ENCODE measurements at regions not wholly inside any gene's neighbourhood (a gene's known extent, or its start where the extent isn't known, plus 50 kb on each side); places are given as distances from the start of the nearest gene placed in this dataset.
A peak's percentile ranks its signal among the peaks of the same experiment; 100 is the strongest.

GRCh38 chr5:145708169-145708568 is 127.0 kb downstream of the PRELID2 start:
- DNase-seq, result no peak

DNA sequence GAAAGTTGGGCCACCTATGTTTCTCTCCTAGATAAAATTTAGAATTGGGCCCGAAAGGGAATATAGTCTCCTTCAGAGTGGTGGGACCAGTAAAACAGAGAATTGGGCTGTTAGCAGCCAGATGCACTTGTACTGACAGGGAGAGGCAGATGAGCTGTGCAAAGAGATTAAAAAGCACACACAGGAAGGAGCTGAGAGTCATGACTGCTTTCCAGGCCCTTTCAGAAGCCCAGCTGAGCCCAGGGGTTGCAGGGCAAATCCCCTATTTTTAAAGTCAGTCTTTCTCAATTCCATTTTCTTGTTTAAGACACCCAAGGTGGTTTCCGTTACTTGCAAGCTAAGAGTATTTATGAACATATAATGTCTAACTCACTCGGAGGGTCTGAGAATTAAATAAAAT is 130.4 kb downstream of the PRELID2 start:
- DNase-seq, result no peak

DNA sequence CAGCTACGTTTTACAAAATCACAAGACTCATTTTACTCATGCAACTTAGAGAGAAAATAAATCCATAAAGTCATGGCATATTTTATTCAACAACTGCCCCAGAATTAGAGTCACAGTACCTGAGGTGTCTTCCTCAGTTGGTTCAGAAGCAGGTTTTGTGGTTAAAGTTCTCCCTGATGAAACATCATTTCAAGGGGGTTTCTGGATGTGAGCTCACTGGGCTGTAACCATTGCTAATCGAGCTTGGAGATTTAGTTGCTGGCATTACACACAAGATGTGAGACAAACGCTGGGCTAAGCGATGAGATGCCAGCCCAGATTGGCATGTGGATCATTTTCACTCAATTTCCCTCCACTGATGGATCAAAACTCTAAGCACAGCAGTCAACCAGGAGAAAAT is 131.3 kb downstream of the PRELID2 start:
- no peak for DNase-seq

DNA sequence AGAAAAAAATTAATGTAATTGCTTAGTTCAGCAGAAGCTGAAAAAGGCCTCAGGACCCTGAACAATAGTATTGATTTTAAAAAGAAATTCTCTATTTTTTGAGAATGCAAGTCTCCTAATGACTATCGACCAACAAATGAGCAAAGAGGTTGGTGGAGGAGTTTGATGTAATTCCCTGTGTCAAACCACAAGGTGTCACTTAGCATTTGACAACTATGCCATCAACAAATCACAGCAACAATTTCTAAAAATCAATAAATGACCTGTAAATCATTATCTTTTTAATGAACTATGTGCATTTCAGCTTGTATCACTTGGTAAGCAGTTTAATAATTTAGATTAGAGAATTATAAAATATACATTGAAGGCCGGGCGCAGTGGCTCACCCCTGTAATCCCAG is 133.7 kb downstream of the PRELID2 start:
- DNase-seq, result no peak

GRCh38 chr5:145699846-145700245 is 135.3 kb downstream of the PRELID2 start:
- no peak for DNase-seq

DNA sequence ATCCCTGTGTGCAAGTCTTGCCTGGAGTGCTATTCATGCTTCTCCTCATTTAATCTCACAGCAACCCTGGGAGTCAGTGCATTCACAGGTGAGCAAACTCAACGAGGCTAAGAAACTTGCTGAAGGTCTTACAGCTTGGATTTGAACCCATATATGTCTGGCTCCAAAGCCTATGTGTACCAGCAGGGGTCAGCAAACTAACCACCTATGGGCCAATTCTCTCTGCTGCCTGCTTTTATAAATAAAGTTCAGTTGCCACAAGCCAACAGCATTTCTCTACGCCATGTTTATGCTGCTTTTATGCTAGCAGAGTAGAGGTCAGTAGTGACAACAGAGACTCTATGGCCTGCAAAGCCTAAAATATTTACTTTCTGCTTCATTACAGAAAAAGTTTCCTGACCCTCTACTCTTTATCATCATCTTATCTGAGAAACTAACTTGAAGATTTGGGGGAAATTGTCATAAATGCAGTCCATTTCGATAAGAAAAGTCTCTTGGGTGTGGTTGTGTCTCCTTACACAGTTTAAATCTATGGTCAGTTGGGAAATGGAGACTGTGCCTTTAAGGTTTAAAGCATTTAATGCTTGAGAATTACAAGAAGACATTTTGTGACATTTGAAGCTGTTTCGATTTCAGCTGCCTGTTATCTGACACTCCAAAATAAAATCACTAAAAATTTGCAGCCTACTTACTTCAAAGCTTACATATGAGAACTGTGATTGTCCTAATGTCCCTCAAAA is 137.7 kb downstream of the PRELID2 start:
- DNase-seq, result no peak

GRCh38 chr5:145689235-145689634 is 145.9 kb downstream of the PRELID2 start:
- no peak for DNase-seq

DNA sequence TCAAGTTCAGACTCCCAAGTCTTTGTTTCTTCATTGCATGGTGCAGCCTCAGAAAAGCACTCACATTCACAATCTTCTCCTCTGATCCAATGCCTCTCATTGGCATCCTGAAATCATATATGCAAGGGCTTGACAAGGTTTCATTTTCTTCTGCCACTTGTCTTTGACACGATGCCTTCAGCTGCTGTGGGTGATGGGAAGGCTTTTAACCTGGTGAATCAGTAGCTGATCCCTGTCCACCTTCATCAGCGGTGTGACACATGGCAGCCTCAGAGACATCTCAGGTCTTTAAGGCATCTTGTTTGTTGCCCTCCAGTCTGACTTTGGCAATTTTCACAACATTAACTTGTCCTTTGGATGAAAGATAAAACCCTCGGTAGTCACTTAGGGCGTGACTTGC is 147.2 kb downstream of the PRELID2 start:
- no peak for DNase-seq

DNA sequence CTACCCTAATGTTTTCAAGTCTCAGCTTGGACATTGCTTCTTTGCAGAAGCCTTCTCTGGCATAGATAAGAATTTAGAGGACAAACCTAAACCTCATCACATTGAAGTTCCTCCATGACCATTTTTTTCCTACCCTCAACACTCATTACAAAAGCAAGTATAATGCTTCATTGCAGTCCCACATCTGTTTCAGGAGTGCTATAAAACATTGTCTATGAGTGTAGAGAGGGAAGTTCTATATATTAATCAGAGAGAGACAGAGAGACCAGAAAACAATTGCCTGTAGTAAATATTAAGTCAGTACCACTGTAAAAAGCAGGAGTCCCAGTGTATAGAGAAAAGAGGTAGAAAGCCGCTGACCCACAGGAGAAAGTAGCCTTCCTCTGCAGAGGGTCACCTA is 149.7 kb downstream of the PRELID2 start:
- no peak for DNase-seq

- DNase-seq, result no peak
These were observed 151.7 kb downstream of the PRELID2 start for GRCh38 chr5:145683431-145683830.

- no peak for DNase-seq
These were observed 152.8 kb downstream of the PRELID2 start for GRCh38 chr5:145682197-145682899.

GRCh38 chr5:145681686-145682085 is 153.5 kb downstream of the PRELID2 start:
- peak; percentile 92 for DNase-seq

DNA sequence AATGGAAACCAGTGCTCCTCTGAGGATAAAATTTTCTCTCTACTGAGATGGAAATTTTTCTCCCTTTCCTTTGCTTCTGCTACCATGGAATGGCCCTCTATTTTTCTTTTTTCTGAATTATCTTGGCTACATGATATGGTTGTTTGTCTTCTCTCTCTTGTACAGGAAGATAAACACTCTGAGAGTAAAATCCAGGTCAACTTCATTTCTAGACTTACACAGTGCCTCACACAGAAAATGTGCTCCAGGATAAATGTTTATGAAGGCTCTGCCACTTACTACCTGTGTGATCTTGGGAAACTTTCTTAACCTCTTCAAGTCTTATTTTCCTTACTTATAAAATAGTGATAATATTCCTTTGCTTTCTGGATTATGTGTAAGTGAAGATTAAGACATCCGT is 153.9 kb downstream of the PRELID2 start:
- no peak for DNase-seq

DNA sequence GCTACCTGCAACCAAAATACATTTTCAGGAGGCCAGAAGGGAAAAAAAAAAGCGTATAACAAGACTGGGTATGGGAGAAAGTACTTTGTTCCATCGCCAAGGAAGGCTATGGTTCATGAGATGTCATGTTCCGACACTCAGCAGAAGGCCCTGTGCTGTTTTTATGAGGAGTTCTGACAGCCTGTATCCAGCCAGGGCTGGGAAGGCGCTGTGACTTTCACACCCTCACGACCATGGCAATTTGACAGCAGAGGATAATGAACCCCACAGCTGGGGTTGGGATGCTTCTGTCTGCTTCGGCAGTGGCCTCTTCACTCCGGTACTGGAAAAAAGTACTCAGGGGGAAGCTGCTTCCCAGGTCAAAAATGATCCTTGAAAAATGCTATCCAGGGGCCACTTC is 154.4 kb downstream of the PRELID2 start:
- DNase-seq, result no peak

DNA sequence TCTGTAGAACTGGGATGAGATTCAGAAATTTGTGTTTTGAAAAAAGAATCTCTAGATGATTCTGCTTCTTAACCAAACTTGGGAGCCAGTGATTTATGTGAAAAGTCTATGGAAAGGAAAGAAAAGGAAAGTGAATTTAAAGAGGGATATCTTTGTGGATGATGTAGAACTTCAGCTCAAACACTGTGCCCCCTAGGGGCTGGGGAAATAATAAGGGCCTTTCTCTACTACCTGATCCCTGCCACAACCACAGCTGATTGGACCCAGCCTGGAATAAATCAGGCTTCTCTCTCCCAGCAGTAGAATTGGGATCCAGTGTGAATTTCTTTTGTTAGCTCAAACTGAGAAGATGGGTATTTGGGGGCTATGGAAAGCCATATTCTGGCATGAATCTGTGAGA is 155.0 kb downstream of the PRELID2 start:
- no peak for DNase-seq

- no peak for DNase-seq
These were observed 156.9 kb downstream of the PRELID2 start for GRCh38 chr5:145678255-145678654.

- no peak for DNase-seq
These were observed 161.4 kb downstream of the PRELID2 start for GRCh38 chr5:145673786-145674185.

DNA sequence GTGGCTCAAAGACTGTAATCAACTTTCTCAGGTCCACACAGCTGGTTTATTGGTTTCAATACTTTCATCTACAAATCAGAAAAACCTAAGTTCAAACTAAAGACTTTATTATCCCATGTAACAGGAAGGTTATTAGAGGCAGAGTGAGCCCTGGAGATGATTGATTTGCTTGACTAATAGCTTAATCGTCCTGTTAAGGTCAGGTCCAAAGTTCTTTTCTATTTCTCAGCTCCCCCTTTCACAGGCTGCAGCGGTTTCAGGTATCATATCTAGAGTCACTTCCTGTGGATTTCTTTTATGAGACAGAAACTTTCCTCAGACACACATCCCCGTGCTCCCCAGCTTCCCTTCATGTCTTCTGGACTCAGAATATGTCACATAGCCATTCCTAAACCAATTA is 166.4 kb downstream of the PRELID2 start:
- no peak for DNase-seq

GRCh38 chr5:145667742-145668141 is 167.4 kb downstream of the PRELID2 start:
- DNase-seq, result no peak

GRCh38 chr5:145666591-145666990 is 168.6 kb downstream of the PRELID2 start:
- no peak for DNase-seq

DNA sequence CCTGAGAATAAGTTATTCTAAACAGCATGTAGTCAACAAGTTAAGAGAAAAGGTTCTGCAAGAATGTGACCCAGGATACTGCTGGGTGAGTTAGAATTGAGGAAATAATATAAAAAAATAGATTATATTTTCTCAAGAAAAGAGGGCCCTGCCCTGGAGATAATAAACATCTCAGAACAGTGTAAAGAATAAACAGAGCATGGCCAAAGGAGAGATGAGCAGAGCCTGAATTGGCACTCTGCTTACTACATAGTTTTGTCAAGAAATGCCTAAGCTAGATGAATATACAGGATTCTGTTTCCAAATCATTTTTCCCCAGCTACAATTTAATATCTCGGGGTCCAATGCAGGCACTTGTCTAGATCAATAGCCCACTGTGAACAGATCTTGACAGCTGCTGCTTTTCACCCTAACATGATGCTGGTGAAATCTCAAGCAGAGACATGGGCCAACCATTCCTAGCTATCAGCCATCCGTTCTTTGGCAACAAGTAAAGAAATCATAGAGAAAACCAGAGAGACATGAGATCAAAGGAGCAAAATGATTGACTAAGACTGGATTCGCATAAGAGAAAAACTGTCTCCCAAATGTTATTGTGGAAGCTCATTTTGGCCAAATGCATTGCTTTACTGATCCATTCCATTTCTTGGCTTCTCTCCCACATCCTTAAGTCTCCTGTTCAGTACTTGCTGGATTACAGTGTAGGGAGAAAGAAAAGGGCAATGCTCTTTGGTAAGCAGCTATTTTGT is 173.2 kb downstream of the PRELID2 start:
- DNase-seq, result no peak

DNA sequence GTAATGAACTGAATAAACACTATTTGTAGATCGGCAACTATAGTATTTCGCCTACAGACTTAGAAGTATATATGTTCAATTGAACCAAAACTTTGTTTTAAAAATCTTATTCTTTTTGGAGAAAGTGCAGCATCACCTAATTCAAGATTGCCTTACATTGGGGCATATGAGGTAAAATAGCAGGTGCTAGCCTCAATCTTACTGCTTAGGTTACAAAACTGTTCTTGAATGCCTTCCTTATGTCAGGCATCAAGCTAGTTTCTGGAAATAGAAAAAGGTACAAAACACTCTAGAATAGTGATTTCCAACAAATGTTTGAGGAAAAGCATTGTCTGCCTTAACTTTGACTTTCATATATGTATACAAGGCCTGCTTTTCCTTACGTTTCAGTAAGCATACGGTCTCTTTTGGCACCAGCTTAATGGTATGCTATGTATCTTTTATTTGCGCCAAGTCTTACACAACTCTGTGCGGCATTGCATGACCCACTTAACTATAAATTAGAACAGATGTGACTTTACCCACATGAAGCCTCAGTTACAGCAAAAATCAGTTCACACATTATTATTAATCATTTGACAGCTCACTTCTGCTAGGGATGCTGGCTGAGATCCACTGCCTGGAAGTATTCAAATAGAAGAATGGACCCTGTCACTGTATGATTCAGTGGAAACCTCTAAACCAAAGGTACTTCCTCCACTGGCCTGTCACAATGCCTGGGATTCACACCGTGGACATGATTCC is 174.1 kb downstream of the PRELID2 start:
- DNase-seq, result no peak

GRCh38 chr5:145658435-145658834 is 176.7 kb downstream of the PRELID2 start:
- DNase-seq, result no peak

Measured in NCI-H2029 treated with DMSO at 0.1 percent for 48 hours (cell line).